Common myeloid progenitor, CD34-positive (primary cell): ENCODE measurements at regions not wholly inside any gene's neighbourhood (a gene's known extent, or its start where the extent isn't known, plus 50 kb on each side); places are given as distances from the start of the nearest gene placed in this dataset.

ENCODE experiments used
- CTCF ChIA-PET: fragments of 350-600 bp; sonication (Branson Sonifier 250); formaldehyde crosslinking; loops from one replicate; lab custom pipeline; 2021; ENCODE audit warnings: antibody characterized with exemption; lab: Charles Lee
- POLR2A ChIA-PET: fragments of 350-600 bp; sonication (Branson Sonifier 250); formaldehyde crosslinking; loops from one replicate; lab custom pipeline; 2021; ENCODE audit warnings: antibody characterized with exemption; lab: Charles Lee
- DNase-seq, 3 donors: peaks; one replicate each; pipeline versions ENCODE4 v3.0.0 to v3.0.0-alpha.2; 2013
- H3K27ac ChIP-seq, 2 experiments: 1 replicate in 1 of 2; 2 replicates in 1 of 2; pipeline ENCODE4 v1.7.0; 2013; ENCODE audit warnings: inconsistent platforms in 2 of 2, low read length in 2 of 2, mild to moderate bottlenecking in 2 of 2, low read depth in 1 of 2, moderate library complexity in 1 of 2; ENCODE audit not compliant: severe bottlenecking in 2 of 2, insufficient read depth in 1 of 2, poor library complexity in 1 of 2
- H3K27me3 ChIP-seq, 5 experiments: replicated peaks in 2 of 5; 1 replicate in 3 of 5; 2 replicates in 2 of 5; pipeline versions ENCODE4 v1.6.1 to v1.7.0; 2013; ENCODE audit warnings: low read length in 4 of 5, mild to moderate bottlenecking in 2 of 5, moderate library complexity in 2 of 5, inconsistent platforms in 1 of 5; ENCODE audit not compliant: insufficient read depth in 5 of 5, control insufficient read depth in 4 of 5
- H3K36me3 ChIP-seq, 4 experiments: 1 replicate in 2 of 4; 2 replicates in 2 of 4; pipeline versions ENCODE4 v1.6.1 to v1.7.0; 2013; ENCODE audit warnings: low read length in 3 of 4, control low read depth in 1 of 4, mild to moderate bottlenecking in 1 of 4; ENCODE audit not compliant: control insufficient read depth in 4 of 4, insufficient read depth in 4 of 4
- H3K4me1 ChIP-seq, 4 experiments: 1 replicate in 3 of 4; 2 replicates in 1 of 4; pipeline versions ENCODE4 v1.6.1 to v1.7.1; 2013; ENCODE audit warnings: low read length in 3 of 4, mild to moderate bottlenecking in 3 of 4, control low read depth in 1 of 4, inconsistent platforms in 1 of 4, moderate library complexity in 1 of 4; ENCODE audit not compliant: control insufficient read depth in 4 of 4, insufficient read depth in 4 of 4; ENCODE audit errors: control extremely low read depth in 1 of 4
- H3K4me3 ChIP-seq, 7 experiments: 1 replicate in 4 of 7; 2 replicates in 3 of 7; pipeline versions ENCODE4 v1.5.1 to v1.7.0; 2013; ENCODE audit warnings: mild to moderate bottlenecking in 7 of 7, low read length in 6 of 7, moderate library complexity in 6 of 7, inconsistent platforms in 2 of 7, low read depth in 2 of 7, control low read depth in 1 of 7; ENCODE audit not compliant: insufficient read depth in 4 of 7, control insufficient read depth in 1 of 7; ENCODE audit errors: extremely low read depth in 1 of 7
- H3K9me3 ChIP-seq, 5 experiments: 1 replicate in 4 of 5; 2 replicates in 1 of 5; pipeline versions ENCODE4 v1.6.1 to v1.7.1; 2013; ENCODE audit warnings: low read length in 4 of 5, mild to moderate bottlenecking in 2 of 5, inconsistent platforms in 1 of 5, low read depth in 1 of 5, moderate library complexity in 1 of 5; ENCODE audit not compliant: control insufficient read depth in 4 of 5, insufficient read depth in 2 of 5; ENCODE audit errors: control extremely low read depth in 1 of 5
- WGBS: methylation state at CpG from one replicate; pipeline ENCODE4 v1.1.5; 2013; ENCODE audit not compliant: insufficient coverage; 5-methylcytosine and 5-hydroxymethylcytosine counted together

DNA sequence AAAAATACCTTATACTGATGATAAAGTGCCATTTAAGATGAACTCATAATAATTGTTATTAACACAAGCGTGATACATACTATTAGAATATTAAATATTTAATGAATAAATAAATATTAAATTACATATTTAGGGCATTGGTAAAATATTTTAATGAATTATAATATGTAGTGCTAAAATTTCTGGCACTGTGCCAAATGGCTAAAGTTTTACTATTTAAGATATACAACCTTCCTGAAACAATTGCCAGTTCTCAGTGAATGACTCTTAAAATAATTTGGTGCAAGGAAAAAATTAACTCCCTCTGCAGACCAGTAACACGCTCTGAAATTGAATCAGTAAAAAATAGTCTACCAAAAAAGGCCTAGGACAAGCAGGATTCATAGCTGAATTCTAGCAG is 428.9 kb upstream of the ATXN7L3B start:
- H3K27ac ChIP-seq: no peak overlapping the region
- no peaks in the 10 kb centered on the region for H3K27me3 ChIP-seq
- WGBS: no CpG with 5 or more reads among the region's 2 CpGs
- POLR2A ChIA-PET: no interaction called here
- no peak overlapping the region for H3K4me3 ChIP-seq
- no peaks in the 10 kb centered on the region for H3K9me3 ChIP-seq
- H3K4me1 ChIP-seq: no peaks in the 10 kb centered on the region
- no peaks in the 10 kb centered on the region for H3K36me3 ChIP-seq
- CTCF ChIA-PET: no interaction called here
- no peak for DNase-seq

DNA sequence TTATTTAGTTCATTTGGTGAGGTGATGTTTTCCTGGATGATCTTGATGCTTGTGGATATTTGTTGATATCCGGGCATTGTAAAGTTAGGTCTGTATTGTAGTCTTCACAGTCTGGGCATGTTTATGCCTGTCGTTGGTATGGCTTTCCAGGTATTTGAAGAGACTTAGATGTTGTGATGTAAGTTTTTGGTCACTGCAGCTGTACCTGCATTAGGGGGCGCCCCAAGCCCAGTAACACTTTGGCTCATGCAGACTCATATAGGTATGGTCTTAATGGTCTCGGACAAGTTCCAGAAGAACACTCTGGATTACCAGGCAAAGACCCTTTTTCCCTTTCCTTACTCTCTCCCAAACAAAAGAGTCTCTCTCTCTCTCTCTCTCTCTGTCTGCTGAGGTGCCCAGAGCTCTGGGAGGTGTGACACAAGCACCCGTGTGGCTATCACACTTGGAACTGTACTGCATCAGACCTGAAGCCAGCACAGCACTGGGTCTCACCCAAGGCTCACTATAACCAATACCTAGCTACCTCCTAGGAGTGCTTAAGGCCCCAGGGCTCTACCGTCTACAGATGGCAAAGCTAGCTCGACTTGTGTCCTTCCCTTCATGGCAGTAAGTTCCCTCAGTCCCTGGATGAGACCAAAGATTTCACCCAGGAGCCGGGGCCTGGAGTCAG is 425.8 kb upstream of the ATXN7L3B start:
- 94% methylated on average over 5 of the region's 8 CpGs for WGBS
- Histone ChIP-seq H3K9me3 (no peaks in the 10 kb centered on the region), H3K27me3 (no peaks in the 10 kb centered on the region), H3K27ac (no peak overlapping the region), H3K4me3 (no peak overlapping the region), H3K36me3 (no peaks in the 10 kb centered on the region), H3K4me1 (no peaks in the 10 kb centered on the region)
- CTCF ChIA-PET: no interaction called here
- POLR2A ChIA-PET: no interaction called here
- DNase-seq: peak in 2 of 3 donors; percentile 9 to 15

DNA sequence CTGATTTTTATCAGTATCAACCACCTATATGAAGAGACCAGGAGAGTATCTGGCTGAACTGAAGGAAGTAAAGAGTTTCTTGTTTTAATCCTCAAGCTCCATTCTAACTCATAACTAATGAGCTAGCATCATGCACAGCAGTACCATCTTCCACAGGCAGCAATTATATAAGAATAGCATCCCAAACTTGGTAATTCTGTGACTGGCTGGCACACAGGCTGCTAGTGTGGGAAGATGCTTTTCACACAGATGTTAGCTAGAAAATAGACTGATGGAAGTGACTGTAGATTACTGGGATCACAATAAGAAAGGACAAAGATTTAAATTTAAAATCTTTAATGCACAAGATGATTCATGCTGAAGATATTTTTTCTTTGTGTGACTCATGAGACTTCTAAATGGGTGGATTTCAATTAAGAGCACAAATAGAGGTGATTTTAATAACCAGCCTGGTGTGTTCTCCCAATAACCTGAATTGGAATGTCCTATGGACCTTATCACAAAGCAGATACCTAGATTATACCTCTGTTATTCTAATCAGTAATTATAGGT is 417.7 kb upstream of the ATXN7L3B start:
- no peak overlapping the region for H3K4me3 ChIP-seq
- H3K36me3 ChIP-seq: no peaks in the 10 kb centered on the region
- ChIA-PET CTCF (no interaction called here), POLR2A (interaction anchor here (0.5 to 0.6 kb wide), 2 partner anchors 36 to 339 kb away, joined by 3 to 4 read pairs; no protein-coding TSS in a partner anchor)
- H3K4me1 ChIP-seq: no peaks in the 10 kb centered on the region
- H3K27me3 ChIP-seq: no peaks in the 10 kb centered on the region
- no peak for DNase-seq
- no peak overlapping the region for H3K27ac ChIP-seq
- H3K9me3 ChIP-seq: no peaks in the 10 kb centered on the region

DNA sequence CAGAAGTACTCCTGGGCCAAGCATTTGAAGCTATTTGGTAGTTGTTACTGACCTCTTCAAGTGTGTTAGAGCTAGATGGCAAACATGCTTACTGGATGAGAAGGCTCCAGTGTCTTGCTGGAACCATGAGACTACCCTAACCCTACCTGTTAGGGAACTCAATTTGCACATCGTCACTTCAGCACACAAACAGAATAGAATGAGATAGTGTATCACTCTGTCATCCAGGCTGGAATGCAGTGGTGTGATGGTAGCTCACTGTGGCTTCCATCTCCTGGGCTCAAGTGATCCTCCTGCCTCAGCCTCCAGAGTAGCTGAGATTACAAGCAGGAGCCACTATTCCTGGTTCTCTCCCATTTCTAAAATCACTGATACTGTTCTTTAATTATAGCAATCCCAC is 417.0 kb upstream of the ATXN7L3B start:
- no peak overlapping the region for H3K27ac ChIP-seq
- no peak overlapping the region for H3K4me3 ChIP-seq
- DNase-seq: no peak
- no CpG with 5 or more reads among the region's 1 CpG for WGBS
- H3K36me3 ChIP-seq: no peaks in the 10 kb centered on the region
- H3K27me3 ChIP-seq: no peaks in the 10 kb centered on the region
- CTCF ChIA-PET: no interaction called here
- H3K9me3 ChIP-seq: no peaks in the 10 kb centered on the region
- POLR2A ChIA-PET: no interaction called here
- H3K4me1 ChIP-seq: no peaks in the 10 kb centered on the region

DNA sequence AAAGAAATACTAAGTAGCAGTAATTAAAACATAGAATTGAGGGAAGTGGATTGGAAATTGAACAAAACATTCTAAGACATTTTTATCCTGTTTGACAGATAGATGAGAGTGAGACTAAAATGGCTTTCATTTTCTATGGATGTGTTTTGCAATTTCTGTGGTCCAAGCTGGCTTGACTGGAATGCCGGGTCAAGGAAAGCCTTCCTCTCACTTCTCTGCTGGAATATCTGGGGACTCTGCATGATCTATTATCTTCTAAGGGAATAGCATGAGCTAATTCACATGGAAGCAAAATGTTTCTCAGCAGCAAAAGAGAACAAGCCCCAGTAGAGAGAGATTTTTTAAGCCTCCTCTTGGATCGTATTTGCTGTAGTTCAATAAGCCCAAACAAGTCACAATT is 407.9 kb upstream of the ATXN7L3B start:
- DNase-seq: no peak
- Histone ChIP-seq H3K27me3 (no peaks in the 10 kb centered on the region), H3K4me3 (no peak overlapping the region), H3K4me1 (no peaks in the 10 kb centered on the region), H3K9me3 (no peaks in the 10 kb centered on the region), H3K27ac (no peak overlapping the region), H3K36me3 (no peaks in the 10 kb centered on the region)
- POLR2A ChIA-PET: no interaction called here
- CTCF ChIA-PET: no interaction called here
- 88% methylated on average over 2 of the region's 2 CpGs for WGBS

DNA sequence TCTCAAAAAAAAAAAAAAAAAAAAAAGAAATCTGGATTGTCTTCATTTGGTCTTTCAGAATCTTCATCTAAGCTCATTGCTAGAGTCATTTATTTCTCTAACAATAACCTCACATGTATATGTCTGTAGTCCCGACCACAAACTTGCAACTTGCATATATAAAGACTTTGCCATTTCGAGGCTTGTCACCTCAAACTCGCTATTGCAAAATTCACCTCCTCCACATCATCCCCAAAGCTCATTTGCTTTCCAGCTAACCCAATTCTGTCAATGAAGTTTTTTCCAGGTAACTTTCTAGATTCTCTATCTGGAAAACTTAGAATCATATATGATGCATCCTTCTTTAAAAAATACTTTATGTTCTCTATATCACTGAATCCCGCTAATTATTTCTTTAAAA is 393.2 kb upstream of the ATXN7L3B start:
- H3K9me3 ChIP-seq: no peaks in the 10 kb centered on the region
- WGBS: 100% methylated on average over 4 of the region's 4 CpGs
- no peak overlapping the region for H3K27ac ChIP-seq
- H3K36me3 ChIP-seq: no peaks in the 10 kb centered on the region
- DNase-seq: no peak
- ChIA-PET POLR2A (no interaction called here), CTCF (no interaction called here)
- no peak overlapping the region for H3K4me3 ChIP-seq
- H3K27me3 ChIP-seq: no peaks in the 10 kb centered on the region
- no peaks in the 10 kb centered on the region for H3K4me1 ChIP-seq

DNA sequence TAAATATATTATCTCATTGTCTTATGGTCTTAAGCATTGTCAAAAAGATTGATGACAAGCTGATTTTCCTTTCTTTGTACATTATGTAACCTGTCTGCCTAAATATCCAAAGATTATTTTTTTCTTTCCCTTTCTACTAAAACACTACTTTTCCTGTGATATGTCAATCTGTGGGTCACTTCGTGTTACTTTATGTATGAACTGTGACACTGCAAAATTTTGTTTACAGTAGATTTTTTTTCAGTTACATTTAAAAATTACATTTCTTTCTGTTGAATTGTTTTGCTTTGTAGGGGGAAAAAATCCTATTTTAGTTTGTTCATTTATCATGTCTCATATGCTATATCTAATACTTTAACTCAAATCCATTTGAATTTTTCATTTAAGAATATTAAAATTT is 392.3 kb upstream of the ATXN7L3B start:
- Histone ChIP-seq H3K27ac (no peak overlapping the region), H3K9me3 (no peaks in the 10 kb centered on the region), H3K36me3 (no peaks in the 10 kb centered on the region), H3K4me3 (no peak overlapping the region), H3K4me1 (no peaks in the 10 kb centered on the region), H3K27me3 (no peaks in the 10 kb centered on the region)
- DNase-seq: no peak
- WGBS: no CpG with 5 or more reads among the region's 1 CpG
- POLR2A ChIA-PET: no interaction called here
- CTCF ChIA-PET: no interaction called here
